KBM-7 (cell line): ENCODE measurements at regions not wholly inside any gene's neighbourhood (a gene's known extent, or its start where the extent isn't known, plus 50 kb on each side); places are given as distances from the start of the nearest gene placed in this dataset.

Experiments
- DNase-seq: peaks from one replicate; pipeline ENCODE4 v3.0.0-alpha.2; 2015
- in situ Hi-C: fragments of 300-500 bp; cut with MboI; formaldehyde crosslinking; loops from 2 replicates; pipeline ENCODE4 v1.14.3; 2020; ENCODE audit warnings: low sequenced_read_pairs, low pct_unique_long_range_greater_than_20kb, mixed read lengths

DNA sequence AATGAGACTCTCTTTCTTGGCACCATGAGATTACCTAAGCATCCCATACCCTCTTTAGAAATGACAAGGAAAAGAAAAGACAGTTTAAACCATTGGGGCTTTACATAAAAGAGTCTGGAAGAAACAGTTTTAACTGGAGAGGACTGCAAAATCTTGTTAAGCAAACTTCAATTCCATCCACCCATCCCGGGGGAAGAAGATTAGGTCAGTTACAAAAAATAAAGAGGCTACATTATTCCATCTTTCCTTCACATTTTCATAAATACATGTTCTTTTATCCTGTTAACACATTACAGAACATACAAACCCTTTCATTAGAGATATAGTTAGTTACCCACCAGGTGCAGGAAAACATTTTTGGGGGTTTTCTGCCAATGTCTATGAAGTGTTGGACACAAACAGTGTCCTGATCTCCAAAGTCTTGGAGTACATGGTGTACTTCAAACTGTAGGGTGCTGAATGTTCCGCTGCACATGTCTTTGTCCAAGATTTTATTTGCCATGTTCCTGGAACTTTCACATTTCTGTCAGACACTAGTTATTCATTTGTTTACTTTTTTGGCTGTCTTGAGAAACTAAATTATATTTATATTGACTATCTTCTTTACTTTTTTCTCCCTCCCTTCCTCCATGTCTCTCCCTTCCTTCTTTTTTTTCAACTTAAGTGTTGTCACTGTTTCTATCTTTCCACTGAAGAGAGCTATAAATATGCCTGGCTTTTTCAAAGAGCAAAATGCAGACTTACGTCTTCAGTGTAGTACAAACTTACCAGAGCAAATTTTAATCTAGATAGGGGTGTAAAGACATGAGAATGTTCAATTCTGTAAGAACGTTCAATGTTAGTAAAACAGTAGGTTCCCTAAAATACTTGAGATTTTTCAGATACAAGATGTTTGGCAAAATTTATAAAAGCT lies 410.9 kb upstream of the PRR16 start:
- DNase-seq = no peak
- in situ Hi-C loops = no loop called here

GRCh38 chr5:120053841-120054240 lies 410.3 kb upstream of the PRR16 start:
- DNase-seq = no peak
- in situ Hi-C loops = no loop called here

- no peak for DNase-seq
- in situ Hi-C loops = no loop called here
These were observed 408.2 kb upstream of the PRR16 start for GRCh38 chr5:120055858-120056257.

- DNase-seq = no peak
- in situ Hi-C loops = no loop called here
These were observed 401.6 kb upstream of the PRR16 start for GRCh38 chr5:120062515-120062917.

DNA sequence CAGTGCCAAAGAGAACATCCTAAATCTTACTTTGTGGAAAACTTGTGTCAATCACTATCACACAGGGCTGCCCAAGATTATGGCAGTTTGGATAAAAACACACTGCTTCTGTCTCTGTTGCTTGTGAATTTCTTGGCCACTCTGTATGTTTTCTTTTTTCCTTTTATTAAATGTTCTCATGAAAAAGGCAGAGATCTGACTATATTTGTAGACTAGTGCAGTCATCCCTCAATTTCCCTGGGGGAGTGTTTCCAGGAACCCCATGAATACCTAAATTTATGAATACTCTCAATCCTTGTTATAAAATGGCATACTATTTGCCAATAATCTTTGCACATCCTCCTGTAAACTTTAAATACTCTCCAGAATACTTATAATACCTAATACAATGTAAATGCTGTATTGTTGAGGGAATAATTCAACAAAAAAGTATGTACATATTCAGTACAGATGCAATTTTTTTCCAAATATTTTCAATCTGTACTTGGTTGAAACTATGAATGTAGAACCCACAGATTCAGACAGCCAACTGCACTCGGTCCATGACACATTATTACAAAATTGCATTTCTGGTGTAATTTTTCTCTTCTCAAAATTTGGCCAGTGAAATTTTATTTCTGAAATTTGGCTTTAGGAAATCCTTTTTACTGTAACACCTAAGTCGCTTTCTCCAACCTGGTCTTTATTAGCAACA lies 391.9 kb upstream of the PRR16 start:
- no peak for DNase-seq
- in situ Hi-C loops = no loop called here

DNA sequence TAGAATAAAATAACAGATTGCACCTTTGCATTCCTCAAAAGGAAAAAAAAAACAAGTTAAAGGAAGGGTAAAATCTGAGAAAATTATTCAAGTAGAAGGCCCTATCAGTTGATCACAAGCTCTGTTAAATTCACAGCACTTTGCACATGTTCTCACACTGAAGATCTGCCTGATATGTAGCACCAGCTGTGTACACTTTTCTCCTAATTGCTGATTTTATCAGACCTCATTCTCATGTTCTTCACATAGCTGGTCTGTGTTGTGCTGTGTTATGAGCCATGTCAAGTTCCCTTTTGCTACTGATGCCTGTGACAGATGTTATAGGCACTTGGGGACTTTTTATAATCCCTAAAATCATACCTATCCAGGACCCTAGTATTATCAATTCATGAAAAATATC lies 390.4 kb upstream of the PRR16 start:
- no peak for DNase-seq
- in situ Hi-C loops = no loop called here

DNA sequence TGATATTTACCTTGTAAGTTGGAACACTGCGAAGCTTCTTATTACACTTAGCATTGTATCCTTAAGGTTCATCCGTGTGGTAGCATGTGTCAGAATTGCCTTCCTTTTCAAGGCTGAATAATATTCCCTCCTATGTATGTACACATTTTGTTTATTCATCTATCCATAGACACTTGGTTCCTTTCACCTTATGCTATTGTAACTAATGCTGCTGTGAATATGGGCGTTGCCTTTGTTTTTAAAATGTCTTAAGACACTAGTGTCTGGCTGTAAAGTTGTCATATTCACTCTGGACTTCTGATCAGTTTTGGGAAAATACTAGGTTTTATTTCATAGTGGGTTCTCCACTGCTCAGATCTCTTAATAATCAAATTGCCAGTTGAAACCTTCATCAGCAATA lies 383.3 kb upstream of the PRR16 start:
- DNase-seq = no peak
- in situ Hi-C loops = loop anchor here (25.0 kb wide), 1 partner anchor 382 kb away; the partner anchor contains the start of gene PRR16

- no peak for DNase-seq
- in situ Hi-C loops = loop anchor here (25.0 kb wide), 1 partner anchor 380 kb away; the partner anchor contains the start of gene PRR16
These were observed 381.6 kb upstream of the PRR16 start for GRCh38 chr5:120082316-120083068.

DNA sequence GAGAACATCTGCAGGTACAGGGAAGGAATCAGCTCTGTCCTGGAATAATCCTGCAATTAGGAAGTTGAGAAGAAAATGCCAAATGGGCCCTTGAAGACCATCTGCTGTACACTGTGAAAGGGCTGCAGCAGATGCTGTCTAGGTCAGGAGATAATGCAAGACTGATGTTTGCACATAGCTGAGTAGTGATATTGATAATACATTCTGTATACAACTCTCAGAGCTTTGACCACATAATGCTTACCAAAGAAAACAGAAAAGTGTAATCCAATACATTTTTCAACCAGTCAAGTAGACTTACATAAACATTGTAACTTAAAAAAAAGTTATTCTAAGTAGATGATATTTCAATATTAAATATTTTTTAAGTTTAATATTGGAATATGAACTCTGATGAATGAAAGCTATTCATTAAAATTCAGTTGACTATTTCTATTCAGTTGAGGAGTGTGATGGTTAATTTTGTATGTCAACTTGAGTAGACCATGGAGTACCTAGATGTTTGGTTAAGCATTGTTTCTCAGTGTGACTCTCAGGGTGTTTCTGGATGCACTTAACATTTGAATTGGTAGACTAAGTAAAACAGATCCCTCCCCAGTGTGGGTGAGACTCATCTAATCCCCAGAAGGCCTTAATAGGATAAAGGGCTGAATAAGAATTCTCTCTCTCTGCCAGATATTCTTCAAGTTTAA lies 380.1 kb upstream of the PRR16 start:
- DNase-seq = no peak
- in situ Hi-C loops = loop anchor here (25.0 kb wide), 1 partner anchor 378 kb away; the partner anchor contains the start of gene PRR16

- in situ Hi-C loops = loop anchor here (25.0 kb wide), 1 partner anchor 378 kb away; the partner anchor contains the start of gene PRR16
- no peak for DNase-seq
These were observed 379.6 kb upstream of the PRR16 start for GRCh38 chr5:120084543-120084870.

GRCh38 chr5:120086081-120086480 lies 378.0 kb upstream of the PRR16 start:
- in situ Hi-C loops = loop anchor here (25.0 kb wide), 1 partner anchor 376 kb away; the partner anchor contains the start of gene PRR16

GRCh38 chr5:120088412-120088811 lies 375.7 kb upstream of the PRR16 start:
- in situ Hi-C loops = loop anchor here (25.0 kb wide), 1 partner anchor 374 kb away; the partner anchor contains the start of gene PRR16
- peak; percentile 19 for DNase-seq

More at GRCh38 chr5:120086081-120086480, 378.0 kb upstream of the PRR16 start:
- DNase-seq = no peak

- in situ Hi-C loops = loop anchor here (25.0 kb wide), 1 partner anchor 373 kb away; the partner anchor contains the start of gene PRR16
These were observed 375.3 kb upstream of the PRR16 start for GRCh38 chr5:120088836-120089235.

GRCh38 chr5:120091376-120091948 lies 372.6 kb upstream of the PRR16 start:
- in situ Hi-C loops = loop anchor here (25.0 kb wide), 1 partner anchor 371 kb away; the partner anchor contains the start of gene PRR16
- DNase-seq = no peak

More at GRCh38 chr5:120088836-120089235, 375.3 kb upstream of the PRR16 start:
- DNase-seq = peak; percentile 34

DNA sequence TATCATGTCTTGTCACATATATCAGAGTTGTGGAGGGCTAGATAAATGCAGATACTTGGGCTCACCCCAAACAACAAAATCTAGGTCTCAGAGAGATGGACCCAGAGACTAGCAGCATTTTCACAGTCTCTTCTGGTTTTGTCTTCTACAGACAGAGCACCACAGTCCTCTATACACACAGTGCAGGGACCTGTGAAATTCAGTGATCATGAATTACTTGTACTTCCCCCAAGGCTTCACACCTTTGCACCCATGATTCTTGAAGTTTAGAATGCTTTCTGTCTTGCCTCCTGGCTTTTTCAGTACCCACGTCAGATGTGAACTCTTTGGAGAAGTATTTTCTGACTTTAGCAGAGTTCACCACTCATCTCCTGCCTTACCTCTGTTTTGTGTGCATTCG lies 371.5 kb upstream of the PRR16 start:
- DNase-seq = no peak
- in situ Hi-C loops = loop anchor here (25.0 kb wide), 1 partner anchor 370 kb away; the partner anchor contains the start of gene PRR16

DNA sequence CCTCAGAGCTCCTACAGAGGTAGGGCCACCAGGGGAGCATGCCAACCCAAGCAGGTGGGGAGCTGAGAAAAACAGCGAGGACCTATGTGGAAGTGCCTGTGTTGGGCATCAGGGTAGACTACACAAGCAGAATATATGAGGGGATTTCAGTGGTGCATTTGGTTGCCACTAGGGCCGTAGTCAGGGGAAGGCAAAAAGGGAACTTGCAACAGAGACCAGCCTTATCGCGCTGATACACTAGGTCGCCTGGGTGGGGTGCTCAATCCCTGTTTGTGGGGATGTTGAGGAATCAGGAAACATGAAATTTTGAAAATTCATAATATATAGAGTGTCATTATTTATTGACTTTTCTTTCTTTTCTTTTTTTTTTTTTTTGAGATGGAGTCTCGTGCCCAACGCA lies 370.9 kb upstream of the PRR16 start:
- in situ Hi-C loops = loop anchor here (25.0 kb wide), 1 partner anchor 369 kb away; the partner anchor contains the start of gene PRR16
- DNase-seq = peak; percentile 67

- no peak for DNase-seq
- in situ Hi-C loops = loop anchor here (25.0 kb wide), 1 partner anchor 366 kb away; the partner anchor contains the start of gene PRR16
These were observed 367.7 kb upstream of the PRR16 start for GRCh38 chr5:120096413-120096812.

- DNase-seq = no peak
- in situ Hi-C loops = loop anchor here (25.0 kb wide), 1 partner anchor 364 kb away; the partner anchor contains the start of gene PRR16
These were observed 365.7 kb upstream of the PRR16 start for GRCh38 chr5:120098426-120098825.
